ENCODE measurements at regions not wholly inside any gene's neighbourhood (a gene's known extent, or its start where the extent isn't known, plus 50 kb on each side); places are given as distances from the start of the nearest gene placed in this dataset.
"Not testable (repeated sequence)": the region's sequence is repeated elsewhere in the genome, so short reads cannot be mapped to it uniquely, and the experiment has no call there.

GRCh38 chr7:79953130-79953529 is 181.5 kb upstream of the GNAI1 start:
- no peak for DNase-seq (ENCODE audit: low read depth in 3 of 3)

GRCh38 chr7:79952399-79952798 is 182.2 kb upstream of the GNAI1 start:
- DNase-seq (ENCODE audit: low read depth in 3 of 3) = no peak

- DNase-seq (ENCODE audit: low read depth in 3 of 3) = no peak
Observed at GRCh38 chr7:79951415-79951814, 183.2 kb upstream of the GNAI1 start.

GRCh38 chr7:79949778-79950177 is 184.9 kb upstream of the GNAI1 start:
- DNase-seq (ENCODE audit: low read depth in 3 of 3) = no peak

GRCh38 chr7:79936281-79936983 is 198.2 kb upstream of the GNAI1 start:
- no peak for DNase-seq (ENCODE audit: low read depth in 3 of 3)

- DNase-seq (ENCODE audit: low read depth in 3 of 3) = no peak
Observed at GRCh38 chr7:79934727-79935126, 199.9 kb upstream of the GNAI1 start.

- DNase-seq (ENCODE audit: low read depth in 3 of 3) = no peak
Observed at GRCh38 chr7:79933144-79933543, 201.5 kb upstream of the GNAI1 start.

- no peak for DNase-seq (ENCODE audit: low read depth in 3 of 3)
Observed at GRCh38 chr7:79930604-79931003, 204.0 kb upstream of the GNAI1 start.

GRCh38 chr7:79927116-79927515 is 207.5 kb upstream of the GNAI1 start:
- DNase-seq (ENCODE audit: low read depth in 3 of 3) = no peak

- DNase-seq (ENCODE audit: low read depth in 3 of 3) = no peak
Observed at GRCh38 chr7:79923953-79924352, 210.7 kb upstream of the GNAI1 start.

- DNase-seq (ENCODE audit: low read depth in 3 of 3) = no peak
Observed at GRCh38 chr7:79922894-79923293, 211.7 kb upstream of the GNAI1 start.

- DNase-seq (ENCODE audit: low read depth in 3 of 3) = no peak
Observed at GRCh38 chr7:79921976-79922375, 212.7 kb upstream of the GNAI1 start.

GRCh38 chr7:79918632-79919031 is 216.0 kb upstream of the GNAI1 start:
- not testable (repeated sequence) for DNase-seq (ENCODE audit: low read depth in 3 of 3)

GRCh38 chr7:79915346-79915745 is 219.3 kb upstream of the GNAI1 start:
- not testable (repeated sequence) for DNase-seq (ENCODE audit: low read depth in 3 of 3)

GRCh38 chr7:79912213-79912633 is 222.4 kb upstream of the GNAI1 start:
- DNase-seq (ENCODE audit: low read depth in 3 of 3) = no peak

GRCh38 chr7:79911420-79911819 is 223.2 kb upstream of the GNAI1 start:
- no peak for DNase-seq (ENCODE audit: low read depth in 3 of 3)

- no peak for DNase-seq (ENCODE audit: low read depth in 3 of 3)
Observed at GRCh38 chr7:79909176-79909575, 225.5 kb upstream of the GNAI1 start.

- DNase-seq (ENCODE audit: low read depth in 3 of 3) = no peak
Observed at GRCh38 chr7:79897166-79897565, 237.5 kb upstream of the GNAI1 start.

- DNase-seq (ENCODE audit: low read depth in 3 of 3) = no peak
Observed at GRCh38 chr7:79893991-79894390, 240.6 kb upstream of the GNAI1 start.

GRCh38 chr7:79882922-79883321 is 251.7 kb upstream of the GNAI1 start:
- DNase-seq (ENCODE audit: low read depth in 3 of 3) = no peak

- no peak for DNase-seq (ENCODE audit: low read depth in 3 of 3)
Observed at GRCh38 chr7:79880312-79880711, 254.3 kb upstream of the GNAI1 start.

GRCh38 chr7:79877874-79878465 is 256.7 kb upstream of the GNAI1 start:
- no peak for DNase-seq (ENCODE audit: low read depth in 3 of 3)

GRCh38 chr7:79876848-79877252 is 257.8 kb upstream of the GNAI1 start:
- DNase-seq (ENCODE audit: low read depth in 3 of 3) = no peak

- no peak for DNase-seq (ENCODE audit: low read depth in 3 of 3)
Observed at GRCh38 chr7:79874797-79875196, 259.8 kb upstream of the GNAI1 start.

Data from stimulated activated CD4-positive, alpha-beta T cell treated with anti-CD3 and anti-CD28 coated beads, TNF-alpha, amount 100 ng/mL, for 24 hours (primary cell).